AG08395 (cell line): ENCODE measurements at regions not wholly inside any gene's neighbourhood (a gene's known extent, or its start where the extent isn't known, plus 50 kb on each side); places are given as distances from the start of the nearest gene placed in this dataset.
A peak's percentile ranks its signal among the peaks of the same experiment; 100 is the strongest.

Experiments
- DNase-seq: peaks from one replicate; pipeline ENCODE4 v3.0.0; 2012; ENCODE audit warnings: mixed read lengths, low spot score

DNA sequence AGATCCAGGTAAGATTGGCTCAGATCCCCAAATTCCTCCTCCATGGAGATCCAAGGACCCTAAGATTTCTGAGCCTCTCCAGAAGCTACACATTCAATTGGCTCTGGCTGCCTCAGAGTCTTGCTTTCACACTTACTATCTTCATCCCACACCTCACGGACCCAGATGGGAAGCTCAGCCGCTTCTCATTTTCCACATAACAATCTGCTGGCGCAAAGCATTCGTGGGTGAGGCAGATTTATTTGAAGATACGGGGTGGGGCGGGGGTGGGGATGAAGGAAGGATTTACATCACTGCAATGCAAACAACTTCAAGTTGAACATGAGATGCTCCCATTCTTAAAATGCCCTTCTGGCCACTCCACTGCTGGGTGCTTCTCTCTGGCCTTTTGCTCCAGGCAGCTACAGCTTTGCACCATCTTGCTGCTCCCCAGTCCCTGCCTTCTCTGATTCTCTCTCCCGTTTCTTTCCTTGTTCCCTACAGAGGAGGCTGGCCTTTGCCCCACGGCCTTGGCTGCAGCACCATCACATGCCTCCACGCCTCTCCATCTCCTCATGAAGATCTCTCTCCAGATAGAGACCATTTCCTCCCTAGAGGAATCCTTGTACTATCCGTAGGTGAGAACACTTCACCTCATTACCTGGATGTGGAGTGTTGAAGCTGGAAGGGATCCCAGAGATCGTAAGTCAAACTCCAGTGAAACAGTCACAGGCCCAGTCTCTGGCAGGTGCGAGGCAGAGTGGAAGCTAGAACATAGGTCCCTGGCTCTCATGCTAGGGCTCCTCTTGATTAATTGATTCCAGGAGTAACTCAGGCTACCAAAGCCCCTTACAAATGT lies 175.9 kb downstream of the RPLP1 start:
- no peak for DNase-seq

DNA sequence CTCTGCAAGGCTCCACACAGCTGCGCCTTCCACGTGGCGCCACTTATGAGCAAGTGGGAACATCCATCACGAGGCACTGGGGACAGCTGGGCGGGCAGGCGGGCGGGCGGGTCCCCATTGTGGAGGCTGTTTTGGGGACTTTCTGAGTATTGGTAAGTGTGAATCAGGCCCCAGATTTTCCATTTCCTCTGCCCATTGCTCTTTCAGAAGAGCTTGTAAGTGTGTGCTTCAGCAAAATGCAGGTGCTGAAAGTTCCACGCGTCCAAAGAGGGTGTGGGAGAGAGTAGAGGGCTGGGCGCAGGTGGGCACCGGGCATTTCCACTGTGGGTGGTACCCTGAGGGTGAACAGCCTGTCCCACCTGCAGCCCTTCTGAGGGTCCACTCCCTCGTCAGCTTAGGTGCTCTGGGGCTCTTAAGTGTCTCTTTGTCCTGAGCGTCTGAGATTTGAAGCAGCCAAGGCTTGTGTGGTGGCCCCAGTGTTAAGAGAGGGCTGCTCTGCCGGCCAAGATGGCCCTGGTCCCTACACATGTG lies 177.1 kb downstream of the RPLP1 start:
- no peak for DNase-seq

DNA sequence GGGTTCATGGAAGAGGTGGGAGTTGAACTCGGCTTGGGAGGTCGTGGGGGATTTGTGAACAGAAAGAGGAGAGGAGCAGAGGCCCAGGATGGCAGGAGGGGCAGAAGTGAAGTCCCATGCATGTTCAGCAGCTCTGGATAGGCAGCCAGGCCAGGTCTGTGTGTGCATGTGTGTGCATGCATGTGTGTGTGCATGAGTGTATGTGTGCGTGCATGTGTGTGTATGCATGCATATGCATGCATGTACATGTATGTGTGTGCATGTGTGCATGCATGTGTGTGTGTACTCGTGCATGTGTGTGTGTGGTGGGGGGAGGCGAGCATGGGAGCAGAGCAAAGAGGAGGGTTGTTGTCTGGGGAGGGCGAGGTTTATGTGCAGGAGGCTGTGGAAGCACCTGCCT lies 178.4 kb downstream of the RPLP1 start:
- no peak for DNase-seq

DNA sequence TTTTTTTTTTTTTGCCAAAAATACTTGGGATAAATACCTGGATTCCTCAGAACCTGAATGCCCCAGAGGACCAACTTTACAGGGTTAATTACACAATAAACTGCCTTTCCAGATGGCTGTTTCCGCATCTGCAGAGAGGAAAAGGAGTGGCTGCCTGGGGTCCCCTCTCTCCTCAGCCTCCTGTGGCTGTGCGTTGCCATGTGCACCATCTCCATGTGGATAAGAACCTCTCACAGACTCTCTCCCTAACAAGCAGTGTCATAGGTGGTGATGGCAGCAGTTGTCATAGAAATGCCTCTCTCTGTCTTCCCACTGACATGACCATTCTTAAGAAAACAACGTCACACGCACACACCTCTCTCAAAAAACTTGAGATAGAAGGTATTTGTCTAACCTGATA lies 179.4 kb downstream of the RPLP1 start:
- DNase-seq = no peak

DNA sequence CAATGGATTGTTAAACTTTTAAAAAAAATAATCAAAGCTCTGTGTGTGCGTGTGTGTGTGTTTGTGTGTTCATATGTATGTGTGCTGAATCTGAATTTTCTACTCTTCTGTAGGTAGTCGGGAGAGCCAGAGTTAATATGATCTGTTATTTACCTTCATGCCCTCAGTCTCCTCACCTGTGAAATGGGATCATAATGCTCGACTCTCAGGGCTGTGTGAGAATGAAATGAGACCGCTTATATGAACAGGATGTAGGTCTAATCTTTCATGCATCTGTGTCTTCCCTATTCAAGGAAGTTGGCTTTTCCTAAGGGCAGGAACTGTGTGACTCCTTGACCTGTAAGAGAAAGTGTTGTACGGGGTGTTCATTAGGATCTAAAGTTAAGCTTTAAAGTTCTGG lies 182.2 kb downstream of the RPLP1 start:
- no peak for DNase-seq

DNA sequence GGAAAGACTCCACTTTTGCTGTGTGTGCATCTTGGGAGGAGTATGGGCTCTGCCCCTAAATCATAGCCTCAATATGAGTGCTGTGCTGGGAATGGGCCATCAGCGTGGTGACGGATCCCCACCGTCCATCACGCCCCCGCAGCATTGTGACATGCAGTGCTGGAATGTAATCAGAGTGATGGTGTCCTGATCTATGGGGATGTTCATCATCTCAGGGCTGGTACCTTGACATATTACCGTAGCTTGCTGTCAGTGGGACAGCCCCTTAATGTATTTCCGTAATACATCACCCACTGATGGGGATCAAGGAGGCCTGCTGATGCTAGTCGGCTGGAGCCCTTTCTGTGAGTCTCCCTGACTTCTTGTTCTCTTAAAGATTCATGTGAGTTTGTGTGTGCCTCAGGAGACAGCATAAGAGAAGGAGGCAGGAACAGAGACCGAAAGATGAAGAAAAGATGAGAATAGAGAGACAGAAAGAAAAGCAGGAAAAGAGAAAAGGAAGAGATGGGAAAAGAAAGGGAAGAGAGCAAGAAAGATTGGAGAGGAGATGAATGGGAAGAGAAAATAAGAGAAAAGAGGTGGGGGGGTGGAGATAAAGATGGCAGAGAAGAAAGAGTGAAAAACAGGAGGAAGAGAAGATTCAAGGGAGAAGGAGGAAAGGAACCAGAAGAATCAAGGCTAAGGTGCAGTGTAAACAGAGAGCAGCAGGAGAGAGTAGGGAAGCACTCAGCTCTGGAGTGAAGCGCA lies 183.7 kb downstream of the RPLP1 start:
- DNase-seq = no peak

DNA sequence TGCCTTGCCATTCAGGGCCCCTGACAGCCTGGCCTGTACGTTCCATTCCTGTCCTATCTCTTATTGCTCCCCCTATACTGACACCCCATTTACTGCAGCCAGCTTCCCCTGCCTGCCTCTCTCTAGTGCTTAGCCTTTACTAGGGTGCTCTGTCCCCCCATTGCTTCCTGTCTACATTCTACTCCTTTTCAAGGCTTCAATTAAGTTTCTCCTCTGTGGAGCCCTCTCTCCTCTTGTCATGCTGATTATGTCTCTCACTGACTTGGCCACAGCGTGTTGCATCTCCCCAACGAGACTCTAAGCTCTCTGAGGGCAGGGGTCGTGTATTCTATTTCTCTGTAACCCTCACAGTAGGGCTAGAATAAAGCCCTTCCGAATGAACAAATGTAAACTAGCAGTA lies 185.2 kb downstream of the RPLP1 start:
- no peak for DNase-seq

DNA sequence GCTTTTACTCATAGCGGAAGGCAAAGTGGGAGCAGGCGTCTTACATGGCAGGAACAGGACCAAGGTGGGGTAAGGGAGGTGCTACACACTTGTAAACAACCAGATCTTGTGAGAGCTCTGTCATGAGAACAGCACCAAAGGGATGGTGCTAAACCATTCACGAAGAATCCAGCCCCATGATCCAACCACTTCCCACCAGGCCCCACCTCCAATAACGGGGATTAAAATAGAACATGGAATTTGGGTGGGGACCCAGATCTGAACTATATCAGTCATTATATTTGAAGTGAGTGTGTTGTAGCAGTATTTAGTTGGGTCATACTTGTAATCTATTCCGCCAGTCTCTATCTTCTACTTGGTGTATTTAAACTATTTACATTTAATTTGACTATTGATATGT lies 190.9 kb downstream of the RPLP1 start:
- DNase-seq = no peak

DNA sequence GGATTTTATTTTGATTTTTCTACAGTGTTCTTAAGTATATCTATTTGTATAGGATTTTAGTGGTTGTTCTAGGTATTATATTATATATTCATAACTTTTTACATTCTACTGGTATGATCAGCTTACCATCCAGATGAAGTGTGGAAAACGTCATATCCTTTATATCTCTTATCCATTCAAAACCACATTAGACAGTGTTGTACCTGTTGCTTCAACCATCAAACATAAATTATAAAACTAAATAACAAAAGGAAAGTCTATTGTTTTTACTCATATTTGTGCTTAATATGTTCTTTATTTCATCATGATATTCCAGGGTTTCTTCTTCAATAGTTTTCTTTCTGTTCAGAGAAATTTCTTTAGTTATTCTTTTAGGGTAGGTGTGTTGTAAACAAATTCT lies 191.4 kb downstream of the RPLP1 start:
- no peak for DNase-seq

DNA sequence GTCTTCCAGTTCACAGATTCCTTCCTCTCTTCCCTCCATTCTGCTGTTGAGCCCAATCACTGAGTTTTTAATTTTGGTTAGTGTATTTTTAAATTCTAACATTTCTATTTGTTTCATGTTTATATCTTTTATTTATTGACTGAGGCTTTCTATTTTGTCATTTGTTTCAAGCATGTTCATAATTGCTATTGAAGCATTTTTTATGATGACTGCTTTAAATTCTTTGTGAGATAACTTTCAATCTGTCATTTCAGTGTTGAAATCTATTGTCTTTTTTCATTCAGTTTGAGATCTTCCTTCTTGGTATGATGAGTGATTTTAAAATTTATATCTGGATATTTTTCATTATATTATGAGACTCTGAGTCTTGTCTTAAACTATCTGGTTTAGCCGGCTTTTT lies 192.3 kb downstream of the RPLP1 start:
- no peak for DNase-seq

DNA sequence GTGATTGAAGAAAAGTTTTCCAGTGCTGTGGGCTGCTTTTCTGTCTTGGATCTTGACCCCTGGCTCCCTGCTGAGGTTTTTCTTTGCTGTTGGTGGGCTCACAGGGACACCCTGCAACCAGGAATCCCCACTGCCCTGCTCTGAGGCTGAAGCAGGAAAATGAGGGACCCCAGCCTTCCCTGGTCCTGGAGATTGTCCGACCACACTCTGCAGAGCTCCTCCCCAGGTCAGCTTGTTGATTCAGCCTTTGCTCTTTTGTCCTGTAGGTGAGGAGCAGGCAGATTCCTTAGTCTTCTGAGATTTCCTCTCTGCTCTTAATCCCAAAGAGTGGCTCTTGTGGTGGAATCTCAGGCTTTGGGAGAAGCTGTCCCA lies 194.5 kb downstream of the RPLP1 start:
- no peak for DNase-seq

DNA sequence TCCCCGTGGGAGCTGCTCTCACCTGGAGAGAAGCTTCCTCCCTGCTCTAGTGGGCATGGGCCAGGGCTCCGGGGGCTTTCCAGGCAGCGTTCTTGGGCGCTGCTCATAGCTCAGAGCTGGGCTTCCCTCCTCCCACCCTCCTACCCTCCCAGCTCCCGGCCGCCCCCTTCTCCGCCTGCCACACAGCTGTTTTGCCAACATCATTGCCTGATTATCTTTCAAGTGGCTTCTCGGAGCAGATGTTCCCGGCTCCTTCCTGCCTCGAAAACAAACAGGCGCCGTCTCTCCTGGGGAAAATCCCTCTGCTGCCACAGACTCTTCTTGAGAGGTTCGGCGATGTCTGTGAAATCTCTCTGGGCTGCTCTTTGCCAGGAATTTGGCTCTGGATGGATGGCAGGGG lies 195.6 kb downstream of the RPLP1 start:
- peak; percentile 14 for DNase-seq

DNA sequence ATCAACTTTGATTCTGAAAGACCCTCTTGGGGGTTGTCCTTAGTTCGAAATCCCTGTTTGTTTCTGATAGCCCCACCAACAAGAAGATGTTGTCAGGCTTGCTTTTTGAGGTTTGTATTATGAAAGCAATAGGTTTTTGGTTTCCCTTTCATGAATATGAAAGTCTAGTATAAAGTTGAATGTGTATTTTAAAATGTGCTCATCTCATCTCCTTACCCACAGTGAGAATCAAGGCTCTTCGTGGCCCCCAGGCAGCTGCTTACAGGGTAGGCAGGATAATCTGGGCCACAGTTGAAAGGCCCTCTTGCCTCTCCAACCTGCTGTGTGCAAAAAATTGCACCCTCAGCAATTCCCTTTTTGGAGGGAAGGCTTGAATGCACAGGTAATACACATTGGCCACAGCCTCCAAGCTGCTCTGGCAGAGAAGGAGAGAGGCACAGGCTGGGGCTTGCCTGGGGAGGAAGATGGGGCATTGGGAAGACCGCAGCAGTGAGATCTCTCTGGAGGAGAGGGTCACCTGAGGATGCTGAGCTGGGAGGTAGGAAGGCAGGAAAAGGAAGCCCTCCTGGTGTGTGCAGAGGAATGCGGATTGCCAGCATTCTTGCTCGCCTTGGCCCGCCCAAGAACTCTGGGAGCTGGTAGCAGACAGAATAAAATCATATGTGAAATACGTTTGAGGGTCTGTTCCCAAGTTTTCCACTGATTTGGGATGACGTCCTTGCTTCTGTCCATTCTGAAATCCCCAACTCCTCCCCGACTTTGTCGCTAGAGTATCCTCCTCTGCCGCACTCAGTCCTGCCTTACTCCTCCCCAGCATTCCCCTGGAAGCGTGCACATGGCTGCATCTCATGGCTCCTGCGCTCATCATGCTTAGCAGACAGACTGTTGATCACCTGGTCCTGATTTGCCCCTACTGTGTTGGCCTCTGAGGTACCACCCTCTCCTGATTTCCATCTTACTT lies 196.4 kb downstream of the RPLP1 start:
- DNase-seq = no peak

DNA sequence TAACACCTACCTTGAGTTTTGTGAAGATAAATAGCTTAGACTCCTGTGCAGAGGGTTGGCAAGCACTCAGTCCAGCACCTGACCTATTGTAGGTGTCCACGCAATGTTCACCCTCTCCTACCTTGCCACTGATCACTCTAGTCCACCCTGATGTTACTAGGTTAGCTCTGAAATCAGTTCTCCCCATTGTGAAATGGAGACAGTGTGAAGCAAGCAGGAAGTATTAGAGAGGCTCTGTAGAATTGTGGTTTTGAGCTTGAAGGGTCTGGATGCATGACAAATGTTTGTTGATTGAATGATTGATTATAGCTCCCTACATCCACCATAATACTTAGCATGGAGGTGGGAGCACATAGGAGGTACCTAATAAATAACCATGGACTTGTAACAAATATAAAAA lies 199.7 kb downstream of the RPLP1 start:
- no peak for DNase-seq

DNA sequence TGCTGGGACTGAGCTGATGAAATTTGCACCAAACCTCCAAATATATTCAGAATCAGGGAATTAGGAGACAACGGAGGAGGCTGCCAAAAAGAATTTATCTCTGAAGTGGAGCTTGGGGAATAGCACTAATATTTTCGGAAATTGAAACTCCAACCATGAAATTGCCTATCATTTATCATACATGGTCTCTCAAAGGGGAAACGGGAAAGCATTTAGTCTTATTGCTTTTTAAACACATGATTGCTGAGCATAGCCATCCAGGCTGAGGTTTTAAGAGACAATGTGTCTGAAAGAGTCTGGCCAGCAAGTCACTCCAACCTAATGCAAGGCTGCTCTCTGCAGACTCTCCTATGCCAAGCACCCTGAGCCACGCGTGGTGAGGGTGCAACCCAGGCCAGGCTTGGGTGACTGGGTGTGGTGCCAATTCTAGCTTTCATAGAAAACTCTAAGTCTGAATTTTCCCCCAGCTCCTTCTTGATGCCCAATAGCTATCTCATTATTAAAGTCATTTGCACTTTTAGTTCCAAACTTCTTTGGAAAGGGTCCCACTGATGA lies 200.2 kb downstream of the RPLP1 start:
- DNase-seq = no peak

DNA sequence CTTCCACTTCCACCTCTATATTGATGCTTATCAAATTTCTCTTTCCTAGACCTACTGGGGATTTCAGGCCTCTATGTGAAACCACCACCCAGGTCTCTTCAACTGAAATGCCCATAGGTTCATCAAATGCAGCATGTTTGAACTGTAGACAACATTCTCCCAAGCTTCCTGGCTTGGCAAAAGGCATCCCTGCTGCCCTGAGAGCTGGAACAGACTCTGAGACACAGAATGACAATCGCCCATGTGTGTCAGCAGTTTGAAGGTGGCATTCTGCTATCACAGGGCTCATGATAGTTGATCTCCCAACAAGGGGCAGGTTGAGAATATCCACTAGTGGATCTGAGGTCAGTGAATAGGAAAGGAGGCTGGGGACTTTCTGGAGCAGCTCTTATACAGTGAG lies 200.7 kb downstream of the RPLP1 start:
- no peak for DNase-seq

DNA sequence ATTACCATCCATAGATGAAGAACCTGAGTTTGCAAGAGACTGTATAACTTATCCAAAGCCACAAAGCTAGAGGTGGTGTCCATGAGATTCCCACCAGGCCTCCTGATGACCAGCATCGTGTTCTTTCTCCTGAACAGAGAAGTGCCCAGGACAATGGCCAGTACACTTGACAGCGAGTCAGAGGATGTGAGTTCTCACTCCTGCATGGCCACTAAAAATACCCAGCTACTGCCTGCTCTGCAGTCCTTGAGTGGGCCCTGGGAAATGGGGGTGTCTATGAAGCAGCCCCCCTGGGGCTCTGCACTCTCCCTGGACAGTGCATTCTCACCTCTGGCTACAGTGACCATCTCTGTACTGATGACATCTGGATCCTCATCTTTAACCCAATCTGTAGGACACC lies 201.2 kb downstream of the RPLP1 start:
- no peak for DNase-seq

DNA sequence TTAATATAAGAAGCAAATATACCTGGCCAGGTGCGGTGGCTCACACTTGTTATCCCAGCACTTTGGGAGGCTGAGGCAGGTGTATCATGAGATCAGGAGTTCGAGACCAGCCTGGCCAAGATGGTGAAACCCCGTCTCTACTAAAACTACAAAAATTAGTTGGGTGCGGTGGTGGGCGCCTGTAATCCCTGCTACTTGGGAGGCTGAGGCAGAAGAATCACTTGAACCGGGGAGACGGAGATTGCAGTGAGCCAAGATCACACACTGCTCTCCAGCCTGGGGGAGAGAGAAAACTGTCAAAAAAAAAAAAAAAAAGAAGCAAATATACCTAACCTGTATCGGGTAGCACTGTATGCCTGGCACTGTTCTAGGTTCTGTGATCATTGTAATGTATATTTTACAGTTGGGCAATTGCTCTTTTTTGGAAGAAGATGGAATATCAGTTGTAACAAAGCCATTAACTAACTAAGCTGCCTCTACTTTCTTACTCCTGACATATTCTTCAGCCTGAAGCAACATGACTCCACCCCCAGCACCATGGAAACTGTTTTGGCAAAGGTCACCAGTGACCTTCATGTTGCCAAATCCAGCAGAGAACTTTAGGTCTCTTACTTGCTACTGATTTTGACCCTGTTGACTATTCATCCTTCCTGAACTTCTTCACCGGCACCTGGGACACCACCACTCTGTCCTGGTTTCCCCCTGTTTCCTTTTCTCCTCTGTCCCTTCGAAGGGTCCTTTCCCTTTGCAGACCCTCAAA lies 203.8 kb downstream of the RPLP1 start:
- no peak for DNase-seq

DNA sequence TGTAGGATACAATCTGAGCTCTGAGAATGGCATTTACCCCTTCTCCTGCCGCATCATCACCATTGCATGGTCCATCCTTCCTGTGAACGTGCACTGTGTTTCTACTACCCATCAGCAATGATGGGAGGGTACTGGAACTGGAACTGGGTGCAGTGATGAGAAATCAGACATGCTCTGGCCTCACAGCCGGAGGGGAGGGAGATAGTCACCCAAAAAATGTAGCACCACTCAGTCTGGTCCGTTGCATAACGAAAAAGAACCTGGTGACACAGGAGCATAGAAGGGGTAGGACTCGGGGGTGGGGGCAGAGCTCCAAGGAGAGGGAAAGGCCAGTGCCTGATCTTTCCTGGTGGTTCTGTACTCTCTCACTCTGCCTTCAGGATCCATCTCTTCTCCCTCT lies 205.0 kb downstream of the RPLP1 start:
- no peak for DNase-seq

DNA sequence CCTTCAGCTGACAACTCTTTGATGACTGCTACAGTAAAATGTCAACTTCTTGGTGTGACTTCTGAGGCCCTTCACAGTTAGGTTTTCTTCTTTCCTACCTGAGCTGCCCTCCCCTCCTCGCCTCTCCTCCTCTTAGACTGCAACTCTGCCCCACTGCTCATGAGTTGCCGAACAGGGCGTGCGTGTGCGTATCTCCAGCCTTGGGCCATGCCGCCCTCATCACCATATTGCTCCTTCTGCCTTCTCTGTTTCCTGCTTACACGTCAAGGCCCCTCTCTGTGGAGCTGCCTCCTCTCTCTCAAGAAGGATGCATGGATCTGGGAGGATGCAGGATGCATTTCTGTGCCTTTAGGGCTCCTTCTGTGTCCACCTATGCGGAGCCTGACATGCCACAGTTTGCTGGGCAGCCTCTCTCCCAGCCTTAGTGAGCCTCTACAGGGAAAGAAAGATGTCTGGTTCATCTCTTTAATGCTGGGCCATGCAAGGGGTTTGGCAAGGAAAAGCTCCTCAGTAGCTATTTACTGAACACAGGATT lies 205.9 kb downstream of the RPLP1 start:
- DNase-seq = no peak

DNA sequence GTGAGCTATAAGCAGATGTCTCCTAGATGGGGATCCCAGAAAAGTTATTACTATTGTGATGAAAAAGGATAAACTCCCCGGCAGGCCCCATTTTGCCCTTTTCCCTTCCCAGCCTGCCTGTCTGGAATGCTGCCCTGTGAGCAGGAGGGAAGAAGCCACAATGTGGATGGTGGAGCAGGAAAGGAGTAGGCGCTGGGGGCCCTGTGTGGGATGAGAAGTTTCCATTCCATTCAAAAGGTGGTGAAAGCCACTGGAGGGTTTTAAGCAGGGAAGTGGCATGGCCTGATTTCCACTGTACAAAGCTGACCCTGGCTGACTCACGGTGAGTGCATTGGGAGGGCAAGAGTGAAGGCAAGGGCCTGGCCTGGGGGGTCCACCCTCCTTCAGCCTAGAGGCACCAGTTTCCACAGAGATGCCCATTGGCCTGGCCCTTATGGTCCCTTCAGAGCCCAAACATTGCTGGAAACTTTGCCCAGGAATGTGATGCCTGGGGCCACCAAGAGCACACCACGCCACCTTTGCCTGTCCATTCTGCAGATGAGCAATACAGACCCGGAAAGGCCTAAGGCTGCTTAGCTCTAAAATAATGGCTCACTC lies 206.9 kb downstream of the RPLP1 start:
- no peak for DNase-seq
